ENCODE measurements at regions not wholly inside any gene's neighbourhood (a gene's known extent, or its start where the extent isn't known, plus 50 kb on each side); places are given as distances from the start of the nearest gene placed in this dataset.

DNA sequence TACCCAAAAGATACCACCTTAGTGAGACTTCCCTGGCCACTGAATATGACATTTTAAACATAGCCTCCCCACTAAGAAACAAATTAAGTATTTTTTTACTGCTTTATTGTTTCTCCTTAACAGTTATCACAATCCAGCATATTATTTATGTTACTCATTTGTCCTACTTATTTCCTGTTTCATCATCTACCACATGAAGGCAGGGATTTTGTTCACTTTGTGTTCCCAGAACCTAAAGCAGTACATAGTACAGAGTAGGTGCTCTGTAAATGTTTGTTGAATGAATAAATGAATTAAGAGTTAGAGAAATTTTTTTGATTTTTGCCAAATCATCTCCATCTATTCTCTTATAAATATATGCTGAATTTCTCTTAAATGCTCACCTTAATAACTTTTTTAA lies 318.4 kb upstream of the GIMD1 start:
- ChIA-PET POLR2A (no interaction called here), CTCF (no interaction called here)
- H3K36me3 Mint-ChIP-seq (ENCODE audit: low read depth) = no peaks in the 10 kb centered on the region

DNA sequence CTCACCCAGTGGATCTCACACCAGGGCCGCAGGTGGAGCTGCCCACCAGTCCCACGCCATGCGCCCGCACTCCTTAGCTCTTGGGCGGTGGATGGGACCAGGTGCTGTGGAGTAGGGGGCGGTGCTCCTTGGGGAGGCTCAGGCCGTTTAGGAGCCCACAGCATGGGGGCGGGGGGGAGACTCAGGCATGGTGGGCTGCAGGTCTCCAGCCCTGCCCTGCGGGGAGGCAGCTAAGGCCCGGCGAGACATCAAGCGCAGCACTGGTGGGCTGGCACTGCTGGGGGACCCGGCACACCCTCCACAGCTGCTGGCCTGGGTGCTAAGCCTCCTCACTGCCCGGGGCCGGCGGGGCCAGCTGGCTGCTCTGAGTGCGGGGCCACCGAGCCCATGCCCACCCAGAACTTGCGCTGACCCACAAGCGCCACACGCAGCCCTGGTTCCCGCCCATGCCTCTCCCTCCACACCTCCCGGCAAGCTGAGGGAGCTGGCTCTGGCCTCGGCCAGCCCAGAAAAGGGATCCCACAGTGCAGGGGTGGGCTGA lies 312.9 kb upstream of the GIMD1 start:
- intact Hi-C loops (cut with micrococcal nuclease) = no loop called here
- ChIA-PET POLR2A (no interaction called here), CTCF (no interaction called here)
- peaks cover 18% of the 10 kb centered on the region for H3K9me3 Mint-ChIP-seq
- H3K27me3 Mint-ChIP-seq = no peaks in the 10 kb centered on the region
- H3K4me3 Mint-ChIP-seq = no peak overlapping the region
- no peak overlapping the region for H3K27ac Mint-ChIP-seq
- no peaks in the 10 kb centered on the region for H3K36me3 Mint-ChIP-seq (ENCODE audit: low read depth)
- ATAC-seq (ENCODE audit: low read depth) = no peak
- TF ChIP-seq, protein P1, sequence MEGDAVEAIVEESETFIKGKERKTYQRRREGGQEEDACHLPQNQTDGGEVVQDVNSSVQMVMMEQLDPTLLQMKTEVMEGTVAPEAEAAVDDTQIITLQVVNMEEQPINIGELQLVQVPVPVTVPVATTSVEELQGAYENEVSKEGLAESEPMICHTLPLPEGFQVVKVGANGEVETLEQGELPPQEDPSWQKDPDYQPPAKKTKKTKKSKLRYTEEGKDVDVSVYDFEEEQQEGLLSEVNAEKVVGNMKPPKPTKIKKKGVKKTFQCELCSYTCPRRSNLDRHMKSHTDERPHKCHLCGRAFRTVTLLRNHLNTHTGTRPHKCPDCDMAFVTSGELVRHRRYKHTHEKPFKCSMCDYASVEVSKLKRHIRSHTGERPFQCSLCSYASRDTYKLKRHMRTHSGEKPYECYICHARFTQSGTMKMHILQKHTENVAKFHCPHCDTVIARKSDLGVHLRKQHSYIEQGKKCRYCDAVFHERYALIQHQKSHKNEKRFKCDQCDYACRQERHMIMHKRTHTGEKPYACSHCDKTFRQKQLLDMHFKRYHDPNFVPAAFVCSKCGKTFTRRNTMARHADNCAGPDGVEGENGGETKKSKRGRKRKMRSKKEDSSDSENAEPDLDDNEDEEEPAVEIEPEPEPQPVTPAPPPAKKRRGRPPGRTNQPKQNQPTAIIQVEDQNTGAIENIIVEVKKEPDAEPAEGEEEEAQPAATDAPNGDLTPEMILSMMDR (IDR thresholded peaks at IDR 0.05) = no peak
- no peak for DNase-seq
- H3K4me1 Mint-ChIP-seq = no peaks in the 10 kb centered on the region

More for the DNA sequence above, 318.4 kb upstream of the GIMD1 start:
- TF ChIP-seq, protein P1 (IDR thresholded peaks at IDR 0.05) = no peak
- ATAC-seq (ENCODE audit: low read depth) (no peak), DNase-seq (no peak)
- intact Hi-C loops (cut with micrococcal nuclease) = no loop called here
- peaks cover 9% of the 10 kb centered on the region for H3K9me3 Mint-ChIP-seq
- no peak overlapping the region for H3K27ac Mint-ChIP-seq
- no peak overlapping the region for H3K4me3 Mint-ChIP-seq
- no peaks in the 10 kb centered on the region for H3K4me1 Mint-ChIP-seq
- H3K27me3 Mint-ChIP-seq = no peaks in the 10 kb centered on the region

DNA sequence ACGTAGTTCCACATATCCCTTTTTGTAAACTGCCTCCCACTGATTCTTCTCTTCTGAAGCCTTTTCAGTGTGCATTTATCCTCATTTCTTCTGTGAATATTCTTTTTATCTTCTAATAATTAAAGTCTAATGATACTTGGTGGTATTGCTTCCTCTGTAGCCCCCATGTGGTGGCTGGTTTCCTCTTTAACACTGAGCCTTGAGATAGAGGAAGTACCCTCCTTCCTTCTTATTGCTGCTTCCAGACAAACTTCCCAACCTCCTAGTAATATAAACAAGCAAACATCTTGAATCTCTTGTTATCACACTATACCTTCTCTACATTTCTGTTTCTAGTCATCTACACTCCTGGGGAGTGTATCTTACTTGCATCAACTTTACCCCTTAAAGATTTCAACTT lies 310.5 kb upstream of the GIMD1 start:
- TF ChIP-seq, protein P1 (IDR thresholded peaks at IDR 0.05) = no peak
- no peak for DNase-seq
- ChIA-PET POLR2A (no interaction called here), CTCF (no interaction called here)
- Mint-ChIP-seq H3K27ac (no peak overlapping the region), H3K9me3 (peaks cover 14% of the 10 kb centered on the region), H3K4me3 (no peak overlapping the region), H3K36me3 (ENCODE audit: low read depth) (no peaks in the 10 kb centered on the region), H3K27me3 (no peaks in the 10 kb centered on the region), H3K4me1 (no peaks in the 10 kb centered on the region)
- intact Hi-C loops (cut with micrococcal nuclease) = no loop called here
- no peak for ATAC-seq (ENCODE audit: low read depth)

DNA sequence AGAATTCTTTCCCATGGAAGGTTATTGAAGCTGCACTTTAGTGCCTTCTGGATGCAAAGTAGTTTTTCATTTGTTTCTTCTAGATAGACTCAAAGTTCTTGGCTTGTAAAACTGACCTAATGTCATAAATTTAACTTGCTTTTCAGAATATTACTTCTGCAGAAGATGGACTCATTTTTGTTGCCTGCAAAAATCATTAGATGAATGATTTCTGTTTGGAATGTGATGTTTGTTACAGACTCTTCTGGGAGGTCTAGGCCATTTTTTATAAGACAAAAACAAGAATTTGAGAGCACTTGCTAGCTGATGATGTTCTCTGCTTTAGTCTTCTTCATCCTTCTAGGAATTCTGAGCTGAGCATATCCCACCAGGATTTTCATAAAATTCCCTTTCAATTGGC lies 308.6 kb upstream of the GIMD1 start:
- DNase-seq = no peak

DNA sequence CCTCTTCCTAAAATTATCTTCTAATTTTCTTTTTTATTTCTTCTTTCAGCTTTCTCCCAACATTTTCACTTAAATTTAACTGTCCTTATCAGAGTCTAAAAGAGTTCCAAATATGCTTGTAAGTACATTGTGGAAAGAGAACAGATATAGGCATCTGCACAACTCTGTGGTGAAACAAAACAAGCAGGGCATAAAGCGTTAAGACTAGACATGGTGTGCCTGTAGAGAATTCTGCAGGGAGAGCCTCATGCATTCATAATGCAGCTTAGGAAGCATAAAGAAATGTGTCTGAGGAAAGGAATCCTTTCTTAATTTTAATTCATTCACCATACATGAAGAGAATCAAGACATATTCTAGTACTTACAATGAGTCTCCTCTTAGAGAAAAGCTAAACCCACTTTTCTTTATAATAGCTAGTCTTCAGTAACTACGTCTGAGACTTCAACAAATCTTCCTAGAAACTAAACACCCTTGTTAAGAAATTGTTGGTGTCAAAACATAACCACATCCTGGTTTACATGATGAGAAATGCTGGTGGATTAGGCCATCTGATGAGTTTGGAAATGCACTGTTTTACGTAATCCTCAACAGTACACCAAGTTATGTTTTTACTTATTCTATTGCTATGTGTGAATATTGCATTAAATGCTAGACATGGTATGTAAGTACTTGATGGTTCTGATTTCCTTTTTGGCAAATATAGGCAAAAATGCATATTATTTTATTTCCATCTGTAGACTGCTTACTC lies 307.8 kb upstream of the GIMD1 start:
- no peaks in the 10 kb centered on the region for H3K27me3 Mint-ChIP-seq
- no peaks in the 10 kb centered on the region for H3K4me1 Mint-ChIP-seq
- peaks cover 7% of the 10 kb centered on the region for H3K9me3 Mint-ChIP-seq
- ChIA-PET POLR2A (no interaction called here), CTCF (no interaction called here)
- no peak overlapping the region for H3K27ac Mint-ChIP-seq
- no peak for ATAC-seq (ENCODE audit: low read depth)
- TF ChIP-seq, protein P1 (IDR thresholded peaks at IDR 0.05) = no peak
- H3K4me3 Mint-ChIP-seq = no peak overlapping the region
- DNase-seq = no peak
- H3K36me3 Mint-ChIP-seq (ENCODE audit: low read depth) = no peaks in the 10 kb centered on the region
- intact Hi-C loops (cut with micrococcal nuclease) = no loop called here

More for the DNA sequence above, 308.6 kb upstream of the GIMD1 start:
- no peaks in the 10 kb centered on the region for H3K27me3 Mint-ChIP-seq
- ChIA-PET POLR2A (no interaction called here), CTCF (no interaction called here)
- peaks cover 9% of the 10 kb centered on the region for H3K9me3 Mint-ChIP-seq
- no peak for ATAC-seq (ENCODE audit: low read depth)
- intact Hi-C loops (cut with micrococcal nuclease) = no loop called here
- H3K4me3 Mint-ChIP-seq = no peak overlapping the region
- H3K27ac Mint-ChIP-seq = no peak overlapping the region
- no peaks in the 10 kb centered on the region for H3K4me1 Mint-ChIP-seq
- TF ChIP-seq, protein P1 (IDR thresholded peaks at IDR 0.05) = no peak
- no peaks in the 10 kb centered on the region for H3K36me3 Mint-ChIP-seq (ENCODE audit: low read depth)
